Endothelial cell (in vitro differentiated cells): ENCODE measurements at regions not wholly inside any gene's neighbourhood (a gene's known extent, or its start where the extent isn't known, plus 50 kb on each side); places are given as distances from the start of the nearest gene placed in this dataset.

ENCODE experiments used
- DNase-seq: peaks from one replicate; pipeline ENCODE4 v3.0.0; 2021; ENCODE audit warnings: low spot score
- H3K27ac Mint-ChIP-seq: one replicate; pipeline ENCODE4 v1.8.0; 2021; ENCODE audit warnings: mixed read lengths, inconsistent platforms; ENCODE audit not compliant: unreplicated experiment
- H3K27me3 Mint-ChIP-seq: one replicate; pipeline ENCODE4 v1.8.0; 2021; ENCODE audit warnings: mild to moderate bottlenecking, moderate library complexity, mixed read lengths, inconsistent platforms; ENCODE audit not compliant: unreplicated experiment
- H3K36me3 Mint-ChIP-seq: one replicate; pipeline ENCODE4 v1.8.0; 2021; ENCODE audit warnings: mild to moderate bottlenecking, low read depth, mixed read lengths, inconsistent platforms; ENCODE audit not compliant: unreplicated experiment
- H3K4me1 Mint-ChIP-seq: one replicate; pipeline ENCODE4 v1.8.0; 2021; ENCODE audit warnings: mild to moderate bottlenecking, mixed read lengths, inconsistent platforms; ENCODE audit not compliant: unreplicated experiment
- H3K4me3 Mint-ChIP-seq: one replicate; pipeline ENCODE4 v1.8.0; 2021; ENCODE audit warnings: mild to moderate bottlenecking, mixed read lengths, inconsistent platforms; ENCODE audit not compliant: unreplicated experiment
- H3K9me3 Mint-ChIP-seq: one replicate; pipeline ENCODE4 v1.8.0; 2021; ENCODE audit warnings: mixed read lengths, inconsistent platforms; ENCODE audit not compliant: unreplicated experiment
- CTCF ChIP-seq: fragments of 200-600 bp; sonication (generic); IDR thresholded peaks from one replicate; pipeline ENCODE4 v1.5.0; 2021; ENCODE audit warnings: antibody characterized with exemption; ENCODE audit not compliant: unreplicated experiment

DNA sequence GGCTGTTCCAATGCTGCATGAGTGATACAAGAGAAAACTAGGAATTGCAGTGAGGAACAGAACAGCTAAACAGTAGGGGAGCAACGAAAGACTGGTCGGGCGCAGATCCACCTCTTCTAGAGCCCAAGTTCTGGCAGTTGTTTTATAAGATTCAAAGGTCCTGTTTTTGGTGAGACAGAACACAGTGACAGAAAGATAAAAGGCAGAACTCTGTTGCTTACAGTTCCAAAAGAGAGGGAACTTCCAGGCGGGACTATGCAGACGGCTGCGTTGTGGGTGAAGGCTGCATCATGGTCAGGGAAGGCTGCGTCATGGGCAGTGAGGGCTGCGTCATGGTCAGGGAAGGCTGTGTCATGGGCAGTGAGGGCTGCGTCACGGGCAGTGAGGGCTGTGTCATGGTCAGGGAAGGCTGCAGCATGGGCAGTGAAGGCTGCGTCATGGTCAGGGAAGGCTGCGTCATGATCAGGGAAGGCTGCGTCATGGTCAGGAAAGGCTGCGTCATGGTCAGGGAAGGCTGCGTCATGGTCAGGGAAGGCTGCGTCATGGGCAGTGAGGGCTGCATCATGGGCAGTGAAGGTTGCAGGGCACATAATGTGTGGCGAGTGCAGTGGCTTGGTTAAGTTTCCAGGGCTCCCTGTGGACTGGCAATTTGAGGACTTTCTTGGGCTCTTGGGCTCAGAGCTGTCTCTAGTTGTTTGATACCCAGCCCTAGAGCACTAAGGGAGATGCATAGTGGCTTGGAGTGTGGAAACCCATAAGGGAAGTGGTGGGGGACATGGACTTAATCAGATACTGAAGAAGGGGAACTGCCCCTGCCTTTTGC lies 619.9 kb downstream of the AACS start:
- TF ChIP-seq CTCF, result no peak
- Mint-ChIP-seq H3K4me3 (no peak overlapping the region), H3K27ac (no peak overlapping the region), H3K9me3 (peaks cover 9% of the 10 kb centered on the region), H3K36me3 (peaks cover 7% of the 10 kb centered on the region), H3K27me3 (peaks cover 11% of the 10 kb centered on the region), H3K4me1 (no peaks in the 10 kb centered on the region)
- DNase-seq, result no peak

- TF ChIP-seq CTCF, result no peak
- no peak for DNase-seq
- H3K4me1 Mint-ChIP-seq, result no peaks in the 10 kb centered on the region
- peaks cover 8% of the 10 kb centered on the region for H3K27me3 Mint-ChIP-seq
- H3K27ac Mint-ChIP-seq, result no peak overlapping the region
- peaks cover 9% of the 10 kb centered on the region for H3K9me3 Mint-ChIP-seq
- no peak overlapping the region for H3K4me3 Mint-ChIP-seq
- H3K36me3 Mint-ChIP-seq, result peaks cover 8% of the 10 kb centered on the region
Measured at GRCh38 chr12:125685915-125686314, 620.7 kb downstream of the AACS start.

GRCh38 chr12:125687403-125687802 lies 622.2 kb downstream of the AACS start:
- H3K36me3 Mint-ChIP-seq, result peaks cover 14% of the 10 kb centered on the region
- H3K4me3 Mint-ChIP-seq, result peak overlapping the region; percentile 65
- H3K4me1 Mint-ChIP-seq, result no peaks in the 10 kb centered on the region
- peaks cover 12% of the 10 kb centered on the region for H3K9me3 Mint-ChIP-seq
- no peak for DNase-seq
- no peak overlapping the region for H3K27ac Mint-ChIP-seq
- TF ChIP-seq CTCF, result no peak
- peaks cover 8% of the 10 kb centered on the region for H3K27me3 Mint-ChIP-seq

GRCh38 chr12:125687820-125688219 lies 622.6 kb downstream of the AACS start:
- no peak for DNase-seq
- Mint-ChIP-seq H3K4me1 (no peaks in the 10 kb centered on the region), H3K27me3 (peaks cover 8% of the 10 kb centered on the region), H3K36me3 (peaks cover 14% of the 10 kb centered on the region), H3K4me3 (peak overlapping the region; percentile 65), H3K27ac (no peak overlapping the region), H3K9me3 (peaks cover 12% of the 10 kb centered on the region)
- no peak for TF ChIP-seq CTCF

- H3K4me3 Mint-ChIP-seq, result no peak overlapping the region
- DNase-seq, result no peak
- no peak overlapping the region for H3K27ac Mint-ChIP-seq
- peaks cover 12% of the 10 kb centered on the region for H3K9me3 Mint-ChIP-seq
- no peak for TF ChIP-seq CTCF
- H3K36me3 Mint-ChIP-seq, result peaks cover 14% of the 10 kb centered on the region
- no peaks in the 10 kb centered on the region for H3K4me1 Mint-ChIP-seq
- peaks cover 8% of the 10 kb centered on the region for H3K27me3 Mint-ChIP-seq
Measured at GRCh38 chr12:125688223-125688622, 623.0 kb downstream of the AACS start.
